Tibial nerve (tissue), 4 donors: ENCODE measurements at regions not wholly inside any gene's neighbourhood (a gene's known extent, or its start where the extent isn't known, plus 50 kb on each side); places are given as distances from the start of the nearest gene placed in this dataset.

Source experiments
- EP300 ChIP-seq, 2 donors: sonication (generic); formaldehyde crosslinking; IDR thresholded peaks; one replicate each; pipeline ENCODE4 v1.6.1; 2017; ENCODE audit warnings: antibody characterized with exemption in 2 of 2, mild to moderate bottlenecking in 1 of 2
- POLR2A ChIP-seq, 2 donors: fragments of 450-650 bp; IDR thresholded peaks; one replicate each; pipeline ENCODE4 v1.6.1; 2017; ENCODE audit warnings: antibody characterized with exemption in 2 of 2, mild to moderate bottlenecking in 2 of 2, moderate library complexity in 2 of 2
- TF ChIP-seq, protein P1 (sequence below), 5 experiments: fragments of 200-600 bp in 3 of 5; fragments of 450-650 bp in 2 of 5; sonication (generic) in 3 of 5; IDR thresholded peaks; one replicate each; pipeline ENCODE4 v1.5.1; 2016 to 2019; ENCODE audit warnings: antibody characterized with exemption in 5 of 5, mild to moderate bottlenecking in 3 of 5, moderate library complexity in 2 of 5

DNA sequence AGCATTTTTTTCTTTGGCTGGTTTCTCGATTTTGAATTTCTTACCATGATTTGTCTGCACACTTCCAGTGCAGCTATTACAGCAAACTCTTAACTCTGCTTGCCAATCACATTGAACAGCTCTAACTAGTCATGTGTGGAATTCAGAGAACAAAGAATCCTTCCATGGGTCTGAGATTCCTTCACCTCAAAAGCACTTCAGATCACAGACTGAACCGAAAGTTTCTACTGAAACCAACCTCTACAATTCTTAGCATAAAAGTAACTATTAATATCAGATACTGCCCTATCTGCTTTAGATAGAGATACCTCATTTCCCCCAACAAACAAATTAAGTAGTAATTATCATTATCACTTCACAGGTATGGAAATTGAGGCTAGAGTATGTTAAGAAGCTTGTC, 56.5 kb upstream of the SP4 start:
- TF ChIP-seq POLR2A (IDR thresholded peaks at IDR 0.05) (no peak), EP300 (IDR thresholded peaks at IDR 0.05) (no peak)
- TF ChIP-seq, protein P1, sequence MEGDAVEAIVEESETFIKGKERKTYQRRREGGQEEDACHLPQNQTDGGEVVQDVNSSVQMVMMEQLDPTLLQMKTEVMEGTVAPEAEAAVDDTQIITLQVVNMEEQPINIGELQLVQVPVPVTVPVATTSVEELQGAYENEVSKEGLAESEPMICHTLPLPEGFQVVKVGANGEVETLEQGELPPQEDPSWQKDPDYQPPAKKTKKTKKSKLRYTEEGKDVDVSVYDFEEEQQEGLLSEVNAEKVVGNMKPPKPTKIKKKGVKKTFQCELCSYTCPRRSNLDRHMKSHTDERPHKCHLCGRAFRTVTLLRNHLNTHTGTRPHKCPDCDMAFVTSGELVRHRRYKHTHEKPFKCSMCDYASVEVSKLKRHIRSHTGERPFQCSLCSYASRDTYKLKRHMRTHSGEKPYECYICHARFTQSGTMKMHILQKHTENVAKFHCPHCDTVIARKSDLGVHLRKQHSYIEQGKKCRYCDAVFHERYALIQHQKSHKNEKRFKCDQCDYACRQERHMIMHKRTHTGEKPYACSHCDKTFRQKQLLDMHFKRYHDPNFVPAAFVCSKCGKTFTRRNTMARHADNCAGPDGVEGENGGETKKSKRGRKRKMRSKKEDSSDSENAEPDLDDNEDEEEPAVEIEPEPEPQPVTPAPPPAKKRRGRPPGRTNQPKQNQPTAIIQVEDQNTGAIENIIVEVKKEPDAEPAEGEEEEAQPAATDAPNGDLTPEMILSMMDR (IDR thresholded peaks at IDR 0.05) = no peak
